ENCODE measurements at regions not wholly inside any gene's neighbourhood (a gene's known extent, or its start where the extent isn't known, plus 50 kb on each side); places are given as distances from the start of the nearest gene placed in this dataset.
"Not testable (repeated sequence)": the region's sequence is repeated elsewhere in the genome, so short reads cannot be mapped to it uniquely, and the experiment has no call there.

- DNase-seq: no peak
Measured at GRCh38 chr7:52695973-52696595, 339.3 kb upstream of the POM121L12 start.

DNA sequence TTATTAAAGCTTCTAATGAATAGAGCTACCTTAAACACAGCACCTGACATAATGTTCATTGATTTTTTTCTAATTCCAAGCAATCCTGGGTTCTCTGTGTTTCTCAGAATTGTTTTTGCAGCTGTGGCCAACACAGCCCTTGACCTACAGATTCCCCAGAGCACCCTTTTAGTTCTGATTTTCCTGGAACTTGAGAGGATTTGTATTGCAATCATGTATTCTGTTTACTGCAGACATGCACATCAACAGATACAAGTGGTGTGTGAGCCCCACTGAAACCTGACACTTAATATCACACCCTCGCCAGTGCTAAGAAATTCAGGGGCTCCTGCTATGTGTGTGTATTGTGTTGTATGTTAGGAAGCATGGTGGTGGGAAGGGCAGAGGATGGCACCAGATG, 344.2 kb upstream of the POM121L12 start:
- DNase-seq: no peak

DNA sequence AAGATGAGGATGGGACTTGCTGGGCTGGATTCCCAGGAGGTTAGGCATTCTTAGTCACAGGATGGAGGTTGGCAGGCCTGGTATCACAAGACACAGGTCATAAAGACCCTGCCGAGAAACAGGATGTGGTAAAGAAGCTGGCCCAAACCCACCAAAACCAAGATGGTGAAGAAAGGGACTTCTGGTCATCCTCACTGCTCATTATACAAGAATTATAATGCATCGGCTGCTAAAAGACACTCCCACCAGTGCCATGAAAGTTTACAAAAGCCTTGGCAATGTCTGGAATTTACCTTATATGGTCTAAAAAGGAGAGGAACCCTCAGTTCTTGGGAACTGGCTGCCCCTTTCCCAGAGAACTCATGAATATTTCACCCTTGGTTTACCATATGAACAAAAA, 345.5 kb upstream of the POM121L12 start:
- DNase-seq: no peak

GRCh38 chr7:52685333-52685732, 350.1 kb upstream of the POM121L12 start:
- no peak for DNase-seq

GRCh38 chr7:52684388-52684787, 351.0 kb upstream of the POM121L12 start:
- no peak for DNase-seq

DNA sequence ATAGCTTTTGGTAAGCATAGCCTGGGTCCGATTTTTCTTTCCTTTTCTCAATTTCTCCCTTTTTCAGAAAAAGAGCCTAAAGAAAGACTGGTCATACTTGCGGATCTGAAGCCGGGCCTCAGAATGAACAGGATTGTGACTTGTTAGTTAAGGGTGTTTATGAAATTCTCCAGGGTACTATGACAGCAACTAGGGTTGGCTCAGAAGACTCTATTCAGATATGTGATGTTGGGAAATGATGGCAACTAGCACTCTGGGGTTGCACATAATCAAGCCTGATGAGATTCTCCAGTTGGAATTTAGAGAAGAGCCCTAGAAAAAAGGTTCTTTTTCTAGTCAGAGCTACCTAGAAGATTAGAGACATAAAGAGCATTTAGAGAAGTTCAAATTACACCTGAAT, 352.4 kb upstream of the POM121L12 start:
- no peak for DNase-seq

DNA sequence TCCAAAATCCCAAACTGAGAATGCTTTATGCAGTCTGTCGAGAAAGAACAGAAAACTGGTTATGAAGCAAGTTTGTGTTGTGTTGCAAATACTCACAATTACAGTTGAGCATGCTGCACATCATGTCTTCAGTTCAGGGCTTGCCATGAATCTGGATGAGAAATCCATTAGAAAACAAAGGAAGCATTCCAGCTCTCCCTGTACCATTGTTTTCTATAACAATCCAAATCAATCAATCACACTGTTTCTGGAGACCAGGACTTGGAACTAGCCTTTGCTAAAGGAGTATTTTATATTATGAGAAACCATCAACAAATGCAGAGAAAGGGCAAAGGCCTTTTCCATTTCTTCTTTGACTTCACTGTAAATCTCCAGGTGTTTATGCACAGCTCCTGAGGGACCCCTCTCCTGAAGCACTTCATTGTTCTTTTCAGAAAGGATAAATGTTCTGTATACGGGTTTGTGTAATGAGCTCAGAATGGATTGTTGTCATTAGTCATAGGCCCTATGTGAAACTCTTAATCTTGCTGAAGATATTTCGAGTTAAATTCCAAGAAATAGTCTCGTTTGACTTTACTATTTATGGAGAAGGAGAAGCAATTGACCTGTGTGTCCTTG, 364.7 kb upstream of the POM121L12 start:
- DNase-seq: no peak

- no peak for DNase-seq
Measured at GRCh38 chr7:52669031-52669430, 366.4 kb upstream of the POM121L12 start.

GRCh38 chr7:52668435-52668834, 367.0 kb upstream of the POM121L12 start:
- DNase-seq: no peak

DNA sequence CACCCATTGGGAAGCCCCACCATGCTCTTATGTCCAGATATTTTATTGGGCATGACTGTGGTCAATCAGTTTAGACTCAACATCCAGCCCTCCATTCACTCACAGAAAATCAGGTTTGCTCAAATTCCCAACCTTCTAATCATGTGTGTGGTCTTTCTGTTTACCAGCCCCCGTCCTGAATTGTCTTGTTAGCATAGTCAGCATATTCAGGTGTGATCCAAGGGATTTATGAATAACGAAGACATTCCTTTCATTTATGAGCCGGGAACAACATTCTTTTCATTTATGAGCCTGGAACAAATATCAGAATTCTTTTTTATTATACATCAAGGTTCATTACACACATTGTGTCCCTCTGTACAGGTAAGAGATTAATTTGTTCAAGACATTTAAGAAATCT, 376.3 kb upstream of the POM121L12 start:
- no peak for DNase-seq

DNA sequence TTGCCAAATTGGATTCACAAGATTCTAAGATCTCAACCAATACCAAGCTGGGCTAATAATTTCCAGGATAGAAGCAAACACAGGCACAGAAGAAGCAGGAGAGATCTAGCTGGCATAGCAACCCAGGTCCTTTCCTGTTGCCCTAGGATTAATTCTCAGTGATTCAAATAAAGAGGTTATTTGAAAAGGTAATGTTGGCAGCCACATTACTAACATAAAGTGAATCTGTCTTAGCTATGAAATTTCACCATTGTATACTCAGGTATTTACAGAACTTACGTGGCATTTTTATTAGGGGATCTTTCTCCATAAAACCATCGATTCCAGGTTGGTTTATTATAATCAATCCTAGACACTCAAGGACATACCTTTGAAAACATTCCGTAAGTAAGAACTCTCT, 379.3 kb upstream of the POM121L12 start:
- no peak for DNase-seq

DNA sequence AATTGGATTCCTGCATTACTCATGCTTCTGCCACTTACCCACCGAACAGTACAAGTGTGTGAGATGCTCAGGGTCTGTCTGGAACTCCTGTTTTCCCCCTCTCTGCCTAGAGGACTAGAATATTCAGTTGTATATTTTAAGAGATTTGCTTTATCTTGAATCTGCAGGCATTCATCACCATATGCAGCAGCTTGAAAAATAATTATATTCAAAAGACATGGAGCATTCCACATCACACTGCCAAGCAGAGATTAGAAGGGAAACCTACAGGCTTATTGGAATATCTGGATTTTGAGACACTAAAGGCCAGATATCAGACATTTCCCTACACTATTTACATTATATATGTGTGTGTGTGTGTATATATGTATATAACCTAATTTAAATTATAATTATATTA, 382.8 kb upstream of the POM121L12 start:
- no peak for DNase-seq

DNA sequence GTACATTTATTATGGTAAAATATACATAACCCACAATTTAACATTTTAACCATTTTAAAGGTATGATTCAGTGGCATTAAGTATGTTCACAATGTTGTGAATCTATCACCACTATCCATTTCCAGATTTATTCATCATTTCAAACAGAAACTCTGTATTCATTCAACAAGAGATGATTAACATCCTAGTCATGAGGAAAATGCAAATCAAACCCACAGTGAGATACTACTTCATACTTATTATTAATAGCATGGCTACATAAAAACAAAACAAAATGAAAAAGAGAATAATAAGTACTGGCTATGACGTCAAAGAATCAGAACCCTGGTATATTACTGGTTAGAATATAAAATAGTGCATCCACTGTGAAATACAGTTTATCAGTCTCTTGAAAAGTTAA, 386.6 kb upstream of the POM121L12 start:
- no peak for DNase-seq

DNA sequence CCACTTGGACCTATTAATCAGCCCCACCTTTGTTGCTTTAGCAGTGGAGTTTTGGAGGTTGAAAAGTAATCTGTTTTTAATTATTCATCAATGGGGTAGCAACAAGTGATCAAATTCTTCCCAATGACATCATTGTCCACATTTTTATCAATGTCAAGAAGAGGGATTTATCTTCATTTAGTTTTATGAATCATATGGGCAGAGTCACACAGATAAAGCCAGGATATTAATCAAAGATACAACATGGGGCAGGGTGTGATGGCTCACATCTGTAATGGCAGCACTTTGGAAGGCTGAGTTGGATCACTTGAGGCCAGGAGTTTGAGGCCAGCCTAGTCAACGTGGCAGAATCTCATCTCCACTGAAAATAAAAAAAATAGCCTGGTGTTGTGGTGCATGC, 388.4 kb upstream of the POM121L12 start:
- DNase-seq: no peak

- no peak for DNase-seq
Measured at GRCh38 chr7:52639981-52640380, 395.5 kb upstream of the POM121L12 start.

- DNase-seq: no peak
Measured at GRCh38 chr7:52639126-52639525, 396.3 kb upstream of the POM121L12 start.

DNA sequence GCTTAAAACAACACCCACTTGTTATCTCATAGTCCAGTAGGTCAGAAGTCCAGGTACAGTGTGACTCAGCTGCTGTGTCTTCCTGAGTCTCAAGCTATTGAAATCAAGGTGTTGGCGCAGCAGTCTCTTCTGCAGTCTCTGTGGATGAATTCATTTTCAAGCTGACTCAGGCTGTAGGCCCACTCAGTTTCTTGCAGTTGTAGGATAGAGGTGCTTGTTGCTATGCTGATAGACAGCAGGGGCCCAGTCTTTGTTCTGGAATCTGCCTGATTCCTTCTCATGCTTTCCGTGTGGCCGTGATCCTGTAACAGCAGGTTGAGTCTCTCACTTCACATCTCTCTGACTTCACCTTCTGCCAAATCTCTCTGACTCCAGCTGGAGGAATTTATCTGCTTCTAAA, 400.4 kb upstream of the POM121L12 start:
- DNase-seq: no peak

GRCh38 chr7:52620849-52621248, 414.6 kb upstream of the POM121L12 start:
- no peak for DNase-seq

DNA sequence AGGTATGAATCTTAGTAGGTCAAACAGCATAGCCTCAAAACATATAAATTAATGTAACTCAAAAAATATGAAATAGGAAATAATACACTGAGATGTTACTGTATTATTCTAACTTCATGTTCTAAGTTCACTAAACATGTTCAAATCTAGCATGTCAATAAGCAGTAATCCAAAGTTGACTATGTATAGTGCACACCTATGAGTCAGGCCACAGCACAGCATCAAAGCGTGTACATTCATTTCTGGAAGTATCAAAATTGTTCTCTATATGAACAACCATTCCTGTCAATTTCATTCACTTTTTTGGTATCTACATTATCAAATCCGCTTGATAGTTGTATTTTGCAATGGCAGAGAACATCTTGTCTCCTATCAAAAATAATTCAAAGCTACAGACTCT, 418.9 kb upstream of the POM121L12 start:
- no peak for DNase-seq

DNA sequence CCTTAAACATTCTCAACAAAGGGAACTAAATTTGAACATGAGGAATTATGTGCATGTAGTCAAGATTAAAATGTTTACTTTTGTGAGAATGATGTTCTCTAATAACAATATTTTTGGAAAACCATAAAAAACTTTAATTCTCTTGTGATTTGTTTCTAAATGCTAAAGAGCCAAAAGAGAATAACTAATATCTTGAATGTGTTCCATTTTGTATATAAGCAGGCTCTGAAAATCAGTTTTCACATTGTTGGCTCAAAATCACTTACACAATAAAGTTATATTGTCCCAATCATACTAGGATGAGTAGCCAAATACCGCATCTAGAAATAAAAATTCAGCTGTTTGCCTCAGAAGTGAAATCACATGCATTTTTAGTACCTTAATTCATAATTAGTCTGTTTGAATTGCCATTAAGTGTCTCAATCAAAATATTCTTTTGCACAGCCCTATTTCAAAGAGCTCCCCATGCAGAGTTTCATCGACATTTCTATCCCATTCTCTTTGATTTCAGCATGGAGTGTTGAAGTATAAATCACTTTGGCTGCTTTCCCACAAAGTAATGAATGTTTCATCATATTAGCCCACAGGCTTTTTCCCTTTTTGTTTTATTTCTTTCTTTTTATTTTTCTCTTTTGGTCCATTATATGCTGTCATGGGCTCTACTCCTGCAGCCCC, 420.3 kb upstream of the POM121L12 start:
- no peak for DNase-seq

- DNase-seq: no peak
Measured at GRCh38 chr7:52609511-52609910, 425.9 kb upstream of the POM121L12 start.

DNA sequence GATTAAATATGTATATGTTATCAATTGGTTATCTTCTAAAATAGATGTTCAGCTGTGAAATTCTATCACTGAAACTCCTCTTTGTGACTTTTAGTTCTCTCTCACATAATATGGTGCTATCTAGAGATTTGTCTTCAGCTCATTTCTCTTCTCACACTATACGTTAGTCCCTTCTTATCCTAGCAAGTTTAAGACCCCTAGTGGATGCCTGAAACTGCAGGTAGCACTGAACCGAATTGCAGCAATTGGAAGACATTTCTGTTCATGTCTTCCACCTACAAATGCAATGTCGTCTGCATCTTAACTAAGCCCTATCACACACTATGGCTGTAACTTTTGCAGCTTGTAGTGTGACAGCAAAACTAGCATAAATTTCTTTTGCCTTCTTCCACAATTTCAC, 442.7 kb upstream of the POM121L12 start:
- DNase-seq: no peak

DNA sequence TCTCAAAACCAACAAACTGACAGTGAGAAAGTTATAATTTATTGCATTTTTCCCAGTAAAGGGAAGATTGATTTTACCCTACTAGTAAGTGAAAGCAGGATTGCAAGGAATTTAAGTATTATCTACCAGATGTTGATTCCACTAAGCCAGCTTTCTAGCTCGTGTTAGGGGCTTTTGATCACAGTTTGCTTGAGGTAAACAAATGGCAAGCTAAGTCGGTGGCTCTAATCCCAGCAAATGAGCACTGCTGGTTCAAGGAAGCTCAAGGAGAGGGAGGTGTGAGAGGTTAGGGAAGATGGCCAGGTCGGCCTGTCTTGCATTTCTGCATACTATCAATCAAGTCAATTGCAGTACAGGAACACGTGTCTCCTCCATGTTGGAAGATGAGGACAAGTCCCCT, 448.7 kb upstream of the POM121L12 start:
- no peak for DNase-seq

DNA sequence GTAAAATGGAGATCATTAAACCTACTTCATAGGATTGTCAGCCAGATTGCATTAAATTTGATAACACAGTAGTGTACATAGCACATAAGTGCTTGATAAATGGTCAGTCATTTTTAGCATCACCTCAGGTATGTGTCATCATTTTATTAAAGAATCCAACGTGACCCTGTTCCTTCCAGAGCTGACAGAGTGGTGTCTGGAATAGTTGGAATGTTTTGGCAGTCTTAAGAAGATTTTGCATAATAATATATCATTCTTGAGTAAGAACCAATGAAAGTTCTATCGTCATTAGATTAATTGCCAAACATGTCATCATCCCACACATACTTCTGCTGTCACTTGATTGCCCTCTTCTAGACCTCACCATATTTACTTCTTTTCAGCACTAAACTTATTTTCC, 451.4 kb upstream of the POM121L12 start:
- DNase-seq: no peak

DNA sequence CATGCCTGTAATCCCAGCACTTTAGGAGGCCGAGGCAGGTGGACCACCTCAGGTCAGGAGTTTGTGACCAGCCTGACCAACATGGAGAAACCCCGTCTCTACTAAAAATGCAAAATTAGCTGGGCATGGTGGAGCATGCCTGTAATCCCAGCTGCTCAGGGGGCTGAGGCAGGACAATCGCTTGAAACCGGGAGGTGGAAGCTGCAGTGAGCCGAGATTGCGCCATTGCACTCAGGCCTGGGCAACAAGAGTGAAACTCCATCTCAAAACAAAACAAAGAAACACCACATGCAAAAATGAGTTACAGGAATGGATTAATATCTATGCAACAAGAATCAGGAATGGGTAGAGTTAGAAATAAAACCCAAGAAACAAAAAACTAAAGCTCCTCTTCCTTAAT, 462.3 kb upstream of the POM121L12 start:
- DNase-seq: not testable (repeated sequence)

Data from activated CD4-positive, alpha-beta T cell treated with anti-CD3 and anti-CD28 coated beads, Interleukin-2, amount 50 U/mL, for 1 hour (primary cell).